Ishikawa (cell line): ENCODE measurements at regions not wholly inside any gene's neighbourhood (a gene's known extent, or its start where the extent isn't known, plus 50 kb on each side); places are given as distances from the start of the nearest gene placed in this dataset.

Source experiments
- CEBPB ChIP-seq: IDR thresholded peaks from 2 replicates; pipeline ENCODE4 v1.6.1; 2012
- CREB1 ChIP-seq: IDR thresholded peaks from 2 replicates; pipeline ENCODE4 v1.6.1; 2012; ENCODE audit warnings: low read depth
- EGR1 ChIP-seq: IDR thresholded peaks from 2 replicates; pipeline ENCODE4 v1.6.1; 2012
- EP300 ChIP-seq: IDR thresholded peaks from 2 replicates; pipeline ENCODE4 v1.6.1; 2012; ENCODE audit warnings: borderline replicate concordance
- FOXM1 ChIP-seq: IDR thresholded peaks from 2 replicates; pipeline ENCODE4 v1.6.1; 2012; ENCODE audit warnings: low read depth, borderline replicate concordance
- NFIC ChIP-seq: IDR thresholded peaks from 2 replicates; pipeline ENCODE4 v1.6.1; 2012
- RAD21 ChIP-seq: IDR thresholded peaks from 2 replicates; pipeline ENCODE4 v1.6.1; 2012; ENCODE audit warnings: low read depth
- TAF1 ChIP-seq: IDR thresholded peaks from 2 replicates; pipeline ENCODE4 v1.6.1; 2012; ENCODE audit warnings: low read depth, mild to moderate bottlenecking
- TCF12 ChIP-seq: IDR thresholded peaks from 2 replicates; pipeline ENCODE4 v1.6.1; 2012; ENCODE audit warnings: low read depth
- TEAD4 ChIP-seq: IDR thresholded peaks from 2 replicates; pipeline ENCODE4 v1.6.1; 2012
- USF1 ChIP-seq: IDR thresholded peaks from 2 replicates; pipeline ENCODE4 v1.6.1; 2012
- YY1 ChIP-seq: IDR thresholded peaks from 2 replicates; pipeline ENCODE4 v1.6.1; 2012; ENCODE audit warnings: low read depth
- ZBTB7A ChIP-seq: IDR thresholded peaks from 2 replicates; pipeline ENCODE4 v1.6.1; 2012; ENCODE audit warnings: low read depth
- TF ChIP-seq, protein P1 (sequence below): IDR thresholded peaks from 2 replicates; pipeline ENCODE4 v1.6.1; 2012
- TF ChIP-seq, protein P2 (sequence below): IDR thresholded peaks from 2 replicates; pipeline ENCODE4 v1.6.1; 2012; ENCODE audit warnings: low read depth, mild to moderate bottlenecking

GRCh38 chr9:135344915-135345500, 134.6 kb upstream of the PPP1R26 start:
- TF ChIP-seq, protein P1, sequence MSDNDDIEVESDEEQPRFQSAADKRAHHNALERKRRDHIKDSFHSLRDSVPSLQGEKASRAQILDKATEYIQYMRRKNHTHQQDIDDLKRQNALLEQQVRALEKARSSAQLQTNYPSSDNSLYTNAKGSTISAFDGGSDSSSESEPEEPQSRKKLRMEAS = no peak
- TF ChIP-seq YY1 (no peak), TAF1 (no peak), EGR1 (no peak), TCF12 (no peak), USF1 (no peak), RAD21 (no peak), CEBPB (no peak), NFIC (no peak), CREB1 (no peak), EP300 (no peak), TEAD4 (no peak), FOXM1 (no peak), ZBTB7A (no peak)
- TF ChIP-seq, protein P2, sequence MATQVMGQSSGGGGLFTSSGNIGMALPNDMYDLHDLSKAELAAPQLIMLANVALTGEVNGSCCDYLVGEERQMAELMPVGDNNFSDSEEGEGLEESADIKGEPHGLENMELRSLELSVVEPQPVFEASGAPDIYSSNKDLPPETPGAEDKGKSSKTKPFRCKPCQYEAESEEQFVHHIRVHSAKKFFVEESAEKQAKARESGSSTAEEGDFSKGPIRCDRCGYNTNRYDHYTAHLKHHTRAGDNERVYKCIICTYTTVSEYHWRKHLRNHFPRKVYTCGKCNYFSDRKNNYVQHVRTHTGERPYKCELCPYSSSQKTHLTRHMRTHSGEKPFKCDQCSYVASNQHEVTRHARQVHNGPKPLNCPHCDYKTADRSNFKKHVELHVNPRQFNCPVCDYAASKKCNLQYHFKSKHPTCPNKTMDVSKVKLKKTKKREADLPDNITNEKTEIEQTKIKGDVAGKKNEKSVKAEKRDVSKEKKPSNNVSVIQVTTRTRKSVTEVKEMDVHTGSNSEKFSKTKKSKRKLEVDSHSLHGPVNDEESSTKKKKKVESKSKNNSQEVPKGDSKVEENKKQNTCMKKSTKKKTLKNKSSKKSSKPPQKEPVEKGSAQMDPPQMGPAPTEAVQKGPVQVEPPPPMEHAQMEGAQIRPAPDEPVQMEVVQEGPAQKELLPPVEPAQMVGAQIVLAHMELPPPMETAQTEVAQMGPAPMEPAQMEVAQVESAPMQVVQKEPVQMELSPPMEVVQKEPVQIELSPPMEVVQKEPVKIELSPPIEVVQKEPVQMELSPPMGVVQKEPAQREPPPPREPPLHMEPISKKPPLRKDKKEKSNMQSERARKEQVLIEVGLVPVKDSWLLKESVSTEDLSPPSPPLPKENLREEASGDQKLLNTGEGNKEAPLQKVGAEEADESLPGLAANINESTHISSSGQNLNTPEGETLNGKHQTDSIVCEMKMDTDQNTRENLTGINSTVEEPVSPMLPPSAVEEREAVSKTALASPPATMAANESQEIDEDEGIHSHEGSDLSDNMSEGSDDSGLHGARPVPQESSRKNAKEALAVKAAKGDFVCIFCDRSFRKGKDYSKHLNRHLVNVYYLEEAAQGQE = no peak

DNA sequence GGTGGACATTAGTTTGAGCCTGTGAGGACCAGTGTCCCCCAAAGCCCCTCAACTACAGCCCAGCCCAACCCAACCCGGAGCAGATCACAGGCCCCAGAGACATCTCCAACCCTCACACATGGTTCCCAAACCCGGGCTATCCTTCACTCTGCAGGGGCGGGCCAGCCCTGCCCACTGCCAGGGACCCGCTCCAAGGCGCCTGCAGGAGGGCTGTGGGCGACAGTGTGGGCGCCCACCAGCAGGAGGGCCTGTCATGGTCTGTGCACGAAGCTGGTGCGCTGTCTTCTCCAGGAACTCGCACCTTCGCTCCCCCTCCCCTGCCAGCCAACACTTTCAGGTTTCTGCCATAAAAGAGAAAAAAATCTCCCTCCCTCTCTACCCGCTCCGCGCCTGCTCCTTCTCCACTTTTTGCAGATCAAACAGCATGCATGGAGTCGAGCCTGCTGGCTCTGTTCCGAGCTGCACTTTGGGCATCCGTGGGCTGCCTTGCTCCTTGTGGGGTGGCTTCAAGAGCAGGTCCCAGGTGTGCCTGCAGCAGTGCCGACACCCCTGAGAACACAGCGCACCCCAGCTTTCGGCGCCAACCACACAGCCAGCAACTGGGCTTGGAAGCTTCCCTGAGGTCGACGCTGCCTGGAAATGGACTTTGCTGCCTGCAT, 133.7 kb upstream of the PPP1R26 start:
- TF ChIP-seq CEBPB = no peak
- TF ChIP-seq FOXM1 = no peak
- no peak for TF ChIP-seq EP300
- TF ChIP-seq RAD21 = no peak
- TF ChIP-seq NFIC = no peak
- TF ChIP-seq, protein P1 = no peak
- TF ChIP-seq TCF12 = no peak
- TF ChIP-seq TEAD4 = no peak

DNA sequence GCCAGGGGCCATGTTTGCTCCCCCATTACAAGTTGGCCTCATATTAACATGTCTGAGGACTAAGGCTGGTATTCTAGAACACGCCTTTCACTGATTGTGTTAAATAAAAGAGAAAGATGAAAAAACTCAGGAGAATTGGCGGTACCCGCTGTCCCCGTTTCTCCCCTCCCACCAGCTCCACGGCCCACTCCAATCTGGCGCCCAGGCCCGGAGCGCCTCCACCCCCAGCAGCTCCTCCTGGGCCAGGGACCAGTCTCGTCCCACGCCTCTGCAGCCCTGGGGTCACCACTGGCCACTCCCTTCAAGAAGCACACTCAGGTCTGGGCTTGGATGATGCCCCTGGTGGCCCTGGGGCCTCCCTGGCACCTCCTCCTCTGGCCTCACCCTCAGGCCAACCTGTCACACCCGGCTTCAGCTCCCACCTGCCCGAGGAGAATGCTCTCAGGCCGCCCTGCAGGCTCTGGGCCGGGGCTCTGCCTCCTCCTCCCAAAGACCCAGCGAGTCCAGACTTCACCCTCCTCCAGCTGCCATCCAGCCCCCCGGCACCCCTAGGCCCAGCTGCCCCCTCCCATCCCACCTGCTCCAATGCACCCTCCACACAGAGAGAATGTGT, 133.0 kb upstream of the PPP1R26 start:
- TF ChIP-seq FOXM1 (no peak), TAF1 (no peak), YY1 (no peak), TEAD4 (no peak), RAD21 (no peak), USF1 (no peak), TCF12 (no peak), CREB1 (no peak), CEBPB (no peak), EP300 (no peak), ZBTB7A (no peak), EGR1 (no peak), NFIC (no peak)
- TF ChIP-seq, protein P2 = no peak
- TF ChIP-seq, protein P1 = no peak

GRCh38 chr9:135347461-135347860, 132.1 kb upstream of the PPP1R26 start:
- TF ChIP-seq, protein P1 = no peak
- TF ChIP-seq NFIC = no peak
- TF ChIP-seq, protein P2 = no peak
- no peak for TF ChIP-seq TCF12
- no peak for TF ChIP-seq FOXM1
- TF ChIP-seq RAD21 = no peak
- TF ChIP-seq CEBPB = no peak
- no peak for TF ChIP-seq TAF1
- TF ChIP-seq YY1 = no peak
- no peak for TF ChIP-seq USF1
- no peak for TF ChIP-seq CREB1
- no peak for TF ChIP-seq EGR1
- no peak for TF ChIP-seq EP300
- no peak for TF ChIP-seq TEAD4
- no peak for TF ChIP-seq ZBTB7A
